Neuronal stem cell (in vitro differentiated cells): ENCODE measurements at regions not wholly inside any gene's neighbourhood (a gene's known extent, or its start where the extent isn't known, plus 50 kb on each side); places are given as distances from the start of the nearest gene placed in this dataset.

Experiments used
- DNase-seq: peaks from one replicate; pipeline ENCODE4 v3.0.0-alpha.2; 2013; ENCODE audit warnings: low spot score
- H2AFZ ChIP-seq: one replicate; pipeline ENCODE4 v1.6.1; 2013; ENCODE audit warnings: mild to moderate bottlenecking, low read length, inconsistent platforms
- H2AK5ac ChIP-seq: 2 replicates; pipeline ENCODE4 v1.6.1; 2013; ENCODE audit warnings: low read depth, mild to moderate bottlenecking, inconsistent platforms, low read length, moderate library complexity, mixed read lengths
- H2BK120ac ChIP-seq: 2 replicates; pipeline ENCODE4 v1.6.1; 2013; ENCODE audit warnings: low read depth, mild to moderate bottlenecking, inconsistent platforms, low read length, moderate library complexity, mixed read lengths
- H2BK12ac ChIP-seq: one replicate; pipeline ENCODE4 v1.6.1; 2013; ENCODE audit warnings: low read length, inconsistent platforms
- H2BK15ac ChIP-seq: 2 replicates; pipeline ENCODE4 v1.6.1; 2013; ENCODE audit warnings: mild to moderate bottlenecking, low read length, inconsistent platforms, mixed read lengths
- H2BK5ac ChIP-seq: one replicate; pipeline ENCODE4 v1.6.1; 2013; ENCODE audit warnings: inconsistent platforms, mild to moderate bottlenecking, low read length, moderate library complexity
- H3K14ac ChIP-seq: one replicate; pipeline ENCODE4 v1.6.1; 2013; ENCODE audit warnings: low read length, inconsistent platforms
- H3K18ac ChIP-seq: 2 replicates; pipeline ENCODE4 v1.6.1; 2013; ENCODE audit warnings: low read length, inconsistent platforms
- H3K23ac ChIP-seq: 2 replicates; pipeline ENCODE4 v1.6.1; 2013; ENCODE audit warnings: low read depth, mild to moderate bottlenecking, mixed read lengths, low read length, inconsistent platforms; ENCODE audit not compliant: poor library complexity
- H3K27ac ChIP-seq: replicated peaks from 3 replicates; pipeline ENCODE4 v1.5.1; 2013; ENCODE audit warnings: low read length, inconsistent platforms
- H3K27me3 ChIP-seq, 3 experiments: 2 replicates each; pipeline ENCODE4 v1.6.1; 2013; ENCODE audit warnings: low read length in 3 of 3, mild to moderate bottlenecking in 2 of 3, inconsistent platforms in 1 of 3, low read depth in 1 of 3, mixed read lengths in 1 of 3, moderate library complexity in 1 of 3; ENCODE audit not compliant: control insufficient read depth in 3 of 3, insufficient read depth in 3 of 3
- H3K36me3 ChIP-seq, 2 donors: replicated peaks in 1 of 2; 2 replicates each; pipeline ENCODE4 v1.6.1; 2013; ENCODE audit warnings: low read length in 2 of 2; ENCODE audit not compliant: control insufficient read depth in 2 of 2, insufficient read depth in 2 of 2
- H3K4ac ChIP-seq: 2 replicates; pipeline ENCODE4 v1.6.1; 2013; ENCODE audit warnings: inconsistent platforms, mild to moderate bottlenecking, low read length, moderate library complexity
- H3K4me1 ChIP-seq, 2 donors: 1 replicate in 1 of 2; 2 replicates in 1 of 2; pipeline ENCODE4 v1.6.1; 2013; ENCODE audit warnings: low read length in 2 of 2, low read depth in 1 of 2; ENCODE audit not compliant: control insufficient read depth in 2 of 2, insufficient read depth in 1 of 2
- H3K4me2 ChIP-seq: one replicate; pipeline ENCODE4 v1.6.1; 2013; ENCODE audit warnings: mild to moderate bottlenecking, low read length, inconsistent platforms; ENCODE audit not compliant: insufficient read depth, poor library complexity, severe bottlenecking
- H3K4me3 ChIP-seq, 2 donors: 2 replicates each; pipeline ENCODE4 v1.5.1; 2013; ENCODE audit warnings: low read length in 2 of 2, mild to moderate bottlenecking in 2 of 2, inconsistent platforms in 1 of 2, moderate library complexity in 1 of 2
- H3K79me1 ChIP-seq: one replicate; pipeline ENCODE4 v1.6.1; 2013; ENCODE audit warnings: low read depth, mild to moderate bottlenecking, inconsistent platforms, low read length, moderate library complexity
- H3K9ac ChIP-seq: one replicate; pipeline ENCODE4 v1.6.1; 2013; ENCODE audit warnings: mild to moderate bottlenecking, low read depth, low read length, inconsistent platforms; ENCODE audit not compliant: poor library complexity
- H3K9me3 ChIP-seq, 2 donors: replicated peaks in 1 of 2; 2 replicates each; pipeline versions ENCODE3 to v1.6.1; 2013; ENCODE audit warnings: low read length in 2 of 2, mild to moderate bottlenecking in 2 of 2, inconsistent platforms in 1 of 2, low read depth in 1 of 2, mixed read lengths in 1 of 2, moderate library complexity in 1 of 2; ENCODE audit not compliant: control insufficient read depth in 2 of 2, insufficient read depth in 1 of 2
- H4K8ac ChIP-seq: one replicate; pipeline ENCODE4 v1.6.1; 2013; ENCODE audit warnings: low read depth, mild to moderate bottlenecking, inconsistent platforms, low read length, moderate library complexity
- H4K91ac ChIP-seq: one replicate; pipeline ENCODE4 v1.6.1; 2013; ENCODE audit warnings: low read length, low read depth, mild to moderate bottlenecking, inconsistent platforms; ENCODE audit not compliant: poor library complexity
- WGBS, 2 donors: extraction: QIAGEN DNeasy Blood & Tissue Kit; methylation state at CpG; one replicate each; pipeline ENCODE4 v1.1.7; 2013; ENCODE audit warnings: missing lambda C conversion rate in 2 of 2, mixed read lengths in 1 of 2; ENCODE audit not compliant: insufficient read length in 2 of 2, insufficient replicate concordance in 1 of 2; ENCODE audit errors: extremely low coverage in 2 of 2; 5-methylcytosine and 5-hydroxymethylcytosine counted together

DNA sequence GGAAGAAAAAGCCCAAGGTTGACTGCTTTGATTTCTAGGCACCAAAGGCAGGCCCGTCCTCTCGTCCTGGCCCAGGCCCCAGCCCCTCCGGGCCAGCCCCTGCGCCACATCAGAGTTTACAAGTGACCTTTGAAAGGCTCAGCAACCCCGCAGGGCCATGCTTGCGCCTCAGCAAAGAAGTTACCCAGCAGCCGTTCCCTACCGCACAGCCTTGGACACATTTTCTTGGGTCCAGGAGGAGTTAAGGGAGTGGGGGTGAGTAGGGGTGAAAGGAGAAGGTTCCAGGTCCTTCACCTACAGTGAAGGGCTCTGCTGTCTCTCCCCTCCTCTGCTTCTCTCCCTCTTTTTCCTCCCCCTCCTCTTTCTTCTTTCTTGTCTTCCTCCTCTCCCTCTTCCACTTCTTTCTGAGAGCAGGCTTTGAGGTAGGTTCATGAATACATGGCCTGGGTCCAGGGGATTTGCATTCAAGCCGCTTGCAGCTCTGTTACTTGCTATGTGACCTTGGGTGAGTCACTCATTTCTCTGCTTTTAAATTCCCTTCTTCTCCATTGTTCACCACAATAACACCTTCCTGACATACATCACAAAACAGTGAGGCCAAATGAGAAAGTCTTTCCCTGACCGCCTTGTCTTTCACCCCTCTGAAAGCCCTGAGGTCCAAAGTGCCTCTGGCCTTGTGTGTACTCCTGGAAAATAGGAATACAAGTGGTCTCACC is 223.3 kb upstream of the TPRG1 start:
- no peak for DNase-seq

DNA sequence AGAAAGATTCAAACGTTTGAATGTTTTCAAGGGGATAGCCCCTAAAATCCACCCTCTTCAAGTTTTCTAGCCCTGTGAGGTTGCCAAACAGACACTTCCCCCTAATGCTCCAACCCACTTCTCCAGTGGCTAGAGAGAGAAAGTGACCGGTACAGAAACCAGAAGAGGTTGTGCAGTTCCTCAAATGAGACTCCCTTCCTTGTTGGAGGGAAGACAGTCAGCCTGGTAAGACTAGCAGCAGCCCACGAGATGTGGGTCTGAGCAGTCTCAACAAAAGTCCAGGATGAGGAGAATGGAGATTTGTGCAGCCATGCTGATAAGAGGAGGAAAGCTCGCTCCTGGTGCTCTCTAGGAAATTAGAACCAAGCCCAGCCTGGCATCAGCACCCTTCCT is 222.8 kb upstream of the TPRG1 start:
- Histone ChIP-seq H3K4me1 (peaks cover 0 to 9% of the 10 kb centered on the region in 2 donors), H2AK5ac (no peak overlapping the region), H2BK15ac (no peak overlapping the region), H4K91ac (no peak overlapping the region), H3K23ac (no peak overlapping the region), H3K4ac (no peak overlapping the region), H4K8ac (no peak overlapping the region), H3K18ac (no peak overlapping the region), H3K9me3 (no peaks in the 10 kb centered on the region), H3K14ac (no peak overlapping the region), H2BK5ac (no peak overlapping the region), H3K36me3 (no peaks in the 10 kb centered on the region), H3K4me3 (no peak overlapping the region), H3K9ac (no peak overlapping the region), H3K27ac (no peak overlapping the region), H2AFZ (peak overlapping the region; percentile 95), H3K27me3 (no peaks in the 10 kb centered on the region), H3K79me1 (no peaks in the 10 kb centered on the region), H2BK12ac (no peak overlapping the region), H3K4me2 (no peak overlapping the region), H2BK120ac (no peak overlapping the region)
- no CpG with 5 or more reads among the region's 4 CpGs for WGBS, 2 donors
- no peak for DNase-seq

More for the DNA sequence above, 223.3 kb upstream of the TPRG1 start:
- Histone ChIP-seq H3K9ac (no peak overlapping the region), H3K79me1 (no peaks in the 10 kb centered on the region), H2AK5ac (no peak overlapping the region), H3K4me2 (peak overlapping the region; percentile 68), H3K36me3 (no peaks in the 10 kb centered on the region), H3K27ac (peak overlapping the region; percentile 8), H4K8ac (no peak overlapping the region), H2AFZ (peak overlapping the region; percentile 95), H3K4me1 (peaks cover 0 to 9% of the 10 kb centered on the region in 2 donors), H3K4me3 (peak overlapping the region; percentile 52 to 61), H2BK15ac (no peak overlapping the region), H4K91ac (no peak overlapping the region), H3K18ac (peak overlapping the region; percentile 80), H3K9me3 (no peaks in the 10 kb centered on the region), H3K27me3 (no peaks in the 10 kb centered on the region), H2BK120ac (no peak overlapping the region), H3K4ac (no peak overlapping the region), H2BK12ac (no peak overlapping the region), H3K14ac (no peak overlapping the region), H3K23ac (no peak overlapping the region), H2BK5ac (no peak overlapping the region)
- no CpG with 5 or more reads among the region's 10 CpGs for WGBS, 2 donors

DNA sequence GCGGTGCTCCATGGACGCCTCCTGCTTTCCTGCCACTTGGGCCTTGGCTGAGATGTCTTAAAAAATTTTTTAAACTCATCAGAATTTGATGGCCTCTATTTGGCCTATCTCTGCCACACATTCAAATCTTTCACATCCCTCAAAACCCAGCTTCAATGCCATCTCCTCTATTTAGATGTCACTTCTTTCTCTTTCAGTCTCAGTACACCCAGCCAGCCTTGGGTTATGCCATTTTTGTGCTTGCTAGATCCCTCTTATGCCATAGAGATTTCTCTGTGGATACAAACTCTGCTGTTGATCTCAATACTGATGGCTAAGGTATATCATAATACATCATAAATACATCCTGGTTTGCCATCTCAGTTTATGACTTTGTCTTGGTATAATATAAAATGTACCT is 222.3 kb upstream of the TPRG1 start:
- Histone ChIP-seq H3K79me1 (no peaks in the 10 kb centered on the region), H3K9me3 (no peaks in the 10 kb centered on the region), H3K4me1 (peaks cover 0 to 9% of the 10 kb centered on the region in 2 donors), H3K36me3 (no peaks in the 10 kb centered on the region), H3K18ac (no peak overlapping the region), H2AK5ac (no peak overlapping the region), H2BK5ac (no peak overlapping the region), H2BK15ac (no peak overlapping the region), H3K23ac (no peak overlapping the region), H3K9ac (no peak overlapping the region), H3K27me3 (no peaks in the 10 kb centered on the region), H4K91ac (no peak overlapping the region), H3K4ac (no peak overlapping the region), H2BK12ac (no peak overlapping the region), H4K8ac (no peak overlapping the region), H3K4me3 (no peak overlapping the region), H3K4me2 (no peak overlapping the region), H3K14ac (no peak overlapping the region), H3K27ac (no peak overlapping the region), H2BK120ac (no peak overlapping the region), H2AFZ (no peak overlapping the region)
- no CpG with 5 or more reads among the region's 2 CpGs for WGBS, 2 donors
- DNase-seq: no peak

DNA sequence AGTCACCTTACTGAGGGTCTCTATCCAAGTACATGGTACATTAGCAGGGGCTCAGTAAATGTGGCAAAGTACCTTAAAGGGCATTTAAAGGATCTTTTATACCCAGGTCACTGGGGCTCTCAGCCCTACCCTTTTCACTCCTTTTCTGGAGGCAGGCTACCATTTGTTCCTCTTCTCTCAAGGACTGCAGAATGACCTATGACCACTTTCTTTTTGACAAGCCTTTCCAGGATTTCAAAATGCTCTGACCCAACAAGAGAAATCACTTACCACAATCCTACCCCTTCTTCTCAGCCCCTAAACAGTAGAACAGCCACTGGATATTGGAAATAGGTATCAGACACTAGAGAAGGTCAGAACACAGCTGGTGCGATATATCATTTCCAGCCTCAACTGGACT is 221.8 kb upstream of the TPRG1 start:
- no peak overlapping the region for H2BK120ac ChIP-seq
- no peak overlapping the region for H2BK15ac ChIP-seq
- H4K91ac ChIP-seq: no peak overlapping the region
- DNase-seq: no peak
- no peaks in the 10 kb centered on the region for H3K9me3 ChIP-seq
- H3K36me3 ChIP-seq: no peaks in the 10 kb centered on the region
- H3K79me1 ChIP-seq: no peaks in the 10 kb centered on the region
- no peak overlapping the region for H2AK5ac ChIP-seq
- WGBS, 2 donors: no CpG with 5 or more reads among the region's 1 CpG
- H4K8ac ChIP-seq: no peak overlapping the region
- H2AFZ ChIP-seq: no peak overlapping the region
- H3K27ac ChIP-seq: no peak overlapping the region
- H3K4me2 ChIP-seq: no peak overlapping the region
- H3K4me3 ChIP-seq: no peak overlapping the region
- no peak overlapping the region for H3K14ac ChIP-seq
- H3K9ac ChIP-seq: no peak overlapping the region
- H3K4ac ChIP-seq: no peak overlapping the region
- H3K4me1 ChIP-seq: peaks cover 0 to 9% of the 10 kb centered on the region in 2 donors
- H3K27me3 ChIP-seq: no peaks in the 10 kb centered on the region
- no peak overlapping the region for H2BK5ac ChIP-seq
- no peak overlapping the region for H3K23ac ChIP-seq
- H2BK12ac ChIP-seq: no peak overlapping the region
- no peak overlapping the region for H3K18ac ChIP-seq
